GM19395 (cell line): ENCODE measurements at regions not wholly inside any gene's neighbourhood (a gene's known extent, or its start where the extent isn't known, plus 50 kb on each side); places are given as distances from the start of the nearest gene placed in this dataset.

Experiments used
- ATAC-seq: cut with Tn5 transposase; IDR thresholded peaks from one replicate; pipeline ENCODE4 v1.9.1; 2021; ENCODE audit warnings: mild to moderate bottlenecking, moderate library complexity; ENCODE audit not compliant: unreplicated experiment

GRCh38 chr15:46489276-46489675 lies 854.4 kb downstream of the SQOR start:
- ATAC-seq, result no peak

DNA sequence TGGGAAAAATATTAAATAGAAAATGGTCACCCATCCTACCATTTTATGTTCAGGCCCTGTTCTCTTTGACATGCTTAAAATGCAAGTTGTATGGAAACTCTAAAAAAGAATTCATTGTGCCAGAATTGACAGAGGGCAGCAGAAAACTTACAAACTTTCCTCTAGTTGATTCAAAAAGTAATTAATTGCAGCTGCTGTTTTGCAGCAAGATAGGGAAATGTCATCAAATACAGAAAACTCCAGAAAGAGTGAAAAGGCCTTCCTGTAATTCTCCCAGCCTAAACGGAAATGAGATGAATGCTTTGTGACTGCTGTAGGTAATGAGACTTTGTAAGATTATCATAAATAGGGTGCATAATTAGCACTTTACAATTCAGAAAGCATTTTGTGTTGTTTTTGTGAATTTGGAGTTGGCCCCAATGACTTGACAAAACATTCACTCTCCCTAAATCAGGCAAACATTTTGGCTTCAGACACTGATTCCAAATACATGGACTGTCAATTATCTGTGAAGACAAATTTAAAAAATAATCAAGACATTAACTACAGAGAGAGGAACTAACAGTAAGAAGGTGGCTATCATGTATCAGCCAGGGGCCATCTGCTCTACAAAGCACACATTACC lies 861.8 kb downstream of the SQOR start:
- ATAC-seq, result no peak

DNA sequence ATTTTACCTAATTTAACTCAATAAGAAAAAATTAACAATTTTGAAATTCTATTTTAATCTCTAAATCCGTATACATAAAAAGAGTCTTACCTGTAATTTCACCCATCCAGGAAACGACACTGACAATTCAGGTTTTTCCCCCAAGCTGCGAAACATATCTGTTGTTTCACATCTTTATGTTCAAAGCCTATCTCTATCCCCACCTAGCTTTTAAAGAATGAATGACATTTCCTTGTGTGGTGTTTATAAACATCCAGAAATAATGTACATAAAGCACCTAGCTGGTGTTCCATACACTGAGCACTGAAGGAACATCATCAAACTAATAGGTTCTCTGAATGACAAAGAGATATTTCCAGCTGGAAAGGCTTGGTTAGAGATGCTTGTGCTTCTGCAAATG lies 867.8 kb downstream of the SQOR start:
- no peak for ATAC-seq

- no peak for ATAC-seq
Observed at GRCh38 chr15:46518381-46518780, 883.6 kb downstream of the SQOR start.

- ATAC-seq, result no peak
Observed at GRCh38 chr15:46523701-46524100, 888.9 kb downstream of the SQOR start.

DNA sequence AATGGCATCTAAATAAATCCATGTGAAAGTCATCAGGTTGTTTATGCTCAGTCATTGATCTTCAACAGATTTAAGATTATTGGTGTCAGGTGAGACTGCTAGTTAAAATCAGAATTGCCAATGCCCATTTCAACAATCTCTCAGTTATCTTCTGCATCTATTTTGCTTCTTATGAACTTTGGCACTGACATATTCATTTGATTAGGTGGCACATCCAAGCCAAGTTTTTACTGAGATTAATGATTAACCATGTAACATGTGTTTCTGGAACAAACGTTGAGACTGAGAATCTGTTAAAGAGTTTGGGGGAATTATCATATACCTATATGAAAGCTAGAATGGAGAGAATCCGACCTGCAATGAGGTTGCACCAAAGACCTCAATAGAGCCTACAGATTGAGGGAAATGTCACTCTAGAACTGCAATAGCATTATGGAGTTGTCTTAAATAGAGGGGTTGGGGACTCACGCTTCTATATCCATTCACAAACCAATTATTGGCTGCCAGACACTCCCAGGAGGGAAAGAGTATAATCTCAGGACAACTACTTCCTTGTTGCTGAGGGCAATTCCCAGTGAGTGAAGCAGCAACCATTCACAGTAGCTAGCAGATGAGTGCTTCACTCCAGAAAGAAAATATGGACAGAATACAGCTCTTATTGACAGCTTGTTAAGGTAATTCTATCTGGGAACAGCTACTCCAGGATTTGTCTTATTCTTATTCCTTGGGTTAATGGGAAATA lies 891.3 kb downstream of the SQOR start:
- ATAC-seq, result no peak

DNA sequence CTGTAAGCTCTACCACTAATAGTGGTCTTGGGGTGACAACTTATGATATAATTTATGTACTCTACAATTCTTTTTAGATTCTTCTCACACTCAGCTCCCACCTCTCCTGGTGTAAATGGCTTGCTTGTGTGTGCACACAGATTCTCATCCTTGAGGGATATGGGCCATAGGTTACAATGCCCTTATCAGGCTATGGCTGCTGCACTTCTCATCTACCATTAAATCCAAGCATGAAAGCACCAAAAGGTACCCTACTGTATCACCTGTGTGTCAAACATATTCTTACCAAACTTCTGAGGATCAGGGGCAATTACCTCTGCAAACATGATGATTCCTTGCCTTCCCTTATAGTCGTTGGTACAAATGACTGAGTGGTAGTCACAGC lies 891.9 kb downstream of the SQOR start:
- ATAC-seq, result no peak

- ATAC-seq, result no peak
Observed at GRCh38 chr15:46543626-46544025, 908.8 kb downstream of the SQOR start.

GRCh38 chr15:46548989-46549388 lies 914.2 kb downstream of the SQOR start:
- ATAC-seq, result no peak

GRCh38 chr15:46552316-46552715 lies 917.5 kb downstream of the SQOR start:
- ATAC-seq, result no peak

GRCh38 chr15:46555547-46555946 lies 920.7 kb downstream of the SQOR start:
- ATAC-seq, result no peak

DNA sequence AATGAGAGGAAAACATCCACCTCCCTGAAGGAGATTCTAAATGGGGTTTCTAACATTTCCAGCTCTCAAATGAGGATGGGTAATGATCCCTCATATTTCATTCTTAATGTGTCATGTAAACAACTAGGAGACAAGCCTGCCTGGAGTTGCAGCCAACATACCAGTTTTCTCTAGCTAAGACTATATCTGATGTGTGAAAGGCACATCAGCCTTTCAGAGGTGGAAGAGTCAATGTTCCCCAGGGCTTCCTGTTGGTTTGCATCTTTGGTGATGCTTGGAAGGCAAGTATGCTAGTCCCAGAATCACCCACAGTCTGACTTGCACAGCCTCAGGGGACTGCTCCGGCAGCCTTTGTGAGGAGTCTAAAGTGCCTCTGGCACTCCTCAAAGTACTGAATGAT lies 921.2 kb downstream of the SQOR start:
- ATAC-seq, result no peak

DNA sequence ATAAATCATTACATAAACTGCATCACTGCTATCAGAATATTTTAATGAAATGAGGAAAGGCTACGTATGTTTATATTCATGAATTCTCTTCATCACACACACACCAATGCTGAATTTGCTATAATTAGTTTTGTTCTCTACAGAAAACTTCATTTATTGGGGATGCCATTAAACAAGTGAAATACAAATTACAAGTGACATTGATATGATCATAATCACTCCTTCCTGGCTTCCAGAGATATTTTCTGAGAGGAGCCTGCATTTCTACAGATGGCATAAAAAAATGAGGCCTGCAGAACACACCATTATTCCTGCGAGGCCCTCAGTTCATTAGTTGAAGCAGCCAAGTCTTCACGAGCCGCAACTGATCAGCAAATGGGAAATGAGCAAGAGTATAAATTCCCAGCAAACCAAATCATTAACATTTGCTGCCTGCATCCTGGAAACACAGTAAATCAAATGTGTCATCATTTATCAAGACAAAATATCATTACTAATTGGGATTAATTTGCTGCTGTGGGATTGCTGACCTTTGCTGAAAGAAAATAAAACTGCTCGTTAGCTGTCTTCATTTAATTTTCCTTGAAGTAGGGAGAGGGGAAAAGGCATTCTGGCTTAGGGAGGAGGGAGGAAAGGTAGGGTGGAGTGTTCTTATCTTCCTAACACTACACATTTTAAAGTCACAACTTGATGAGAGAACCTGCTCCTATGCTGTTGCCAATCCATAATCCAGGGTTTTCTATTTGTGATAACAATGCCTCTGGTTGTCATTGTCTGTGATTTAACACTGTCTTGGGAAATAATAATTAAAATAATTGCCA lies 921.9 kb downstream of the SQOR start:
- no peak for ATAC-seq

DNA sequence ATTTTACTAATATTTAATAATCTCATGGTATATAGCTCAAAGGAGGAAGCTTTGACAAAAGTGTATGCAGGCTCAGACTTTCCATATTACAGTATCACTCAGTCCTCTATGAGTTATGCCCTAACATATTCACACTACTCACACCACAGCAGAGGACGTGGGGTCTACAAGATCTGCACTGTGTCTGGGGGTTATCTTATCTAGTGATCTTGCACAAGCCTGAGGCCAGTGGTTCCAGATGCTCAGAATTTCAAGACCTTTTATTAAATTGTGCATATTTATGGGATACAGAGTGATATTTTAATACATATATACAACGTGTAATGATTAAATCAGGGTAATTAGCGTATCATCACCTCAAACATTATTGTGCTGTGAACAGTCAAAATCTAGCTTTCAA lies 933.1 kb downstream of the SQOR start:
- no peak for ATAC-seq

DNA sequence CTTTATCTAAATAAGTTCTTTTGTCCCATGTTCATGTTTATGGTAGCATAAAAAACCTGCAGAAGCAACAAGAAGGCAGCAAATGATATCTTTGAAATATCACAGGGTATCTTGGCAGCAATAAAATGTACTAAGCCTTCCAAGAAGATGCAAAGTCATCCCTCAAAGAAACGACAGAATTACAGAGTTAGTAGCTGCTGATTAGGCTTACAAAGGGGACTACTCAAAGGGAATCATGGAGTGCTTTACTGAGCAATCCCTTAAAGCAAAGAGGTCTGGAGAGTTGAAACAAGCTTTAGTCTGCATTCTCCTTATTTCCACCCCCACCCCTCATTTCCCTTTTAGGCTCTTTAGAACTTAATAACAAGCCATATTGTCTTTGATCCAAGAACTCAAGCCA lies 935.0 kb downstream of the SQOR start:
- no peak for ATAC-seq

GRCh38 chr15:46576646-46577395 lies 942.0 kb downstream of the SQOR start:
- no peak for ATAC-seq

DNA sequence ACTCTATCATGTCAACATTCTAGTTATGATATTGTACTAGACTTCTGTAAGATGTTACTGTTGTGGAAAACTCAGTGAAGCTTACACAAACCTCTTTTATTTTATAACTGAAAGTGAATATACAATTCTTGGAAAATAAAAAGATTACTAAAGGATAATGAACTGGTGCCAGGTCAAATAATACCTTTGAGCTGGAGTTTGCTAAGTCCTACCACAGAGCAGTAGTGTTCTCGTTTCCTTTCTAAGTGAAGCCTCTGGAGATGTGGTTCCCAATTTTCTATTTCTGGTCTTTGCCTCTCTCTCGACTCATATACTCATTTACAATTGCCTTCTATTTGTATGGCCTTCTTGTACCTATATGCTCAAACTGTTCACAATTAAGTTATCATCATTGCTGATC lies 942.9 kb downstream of the SQOR start:
- ATAC-seq, result no peak

DNA sequence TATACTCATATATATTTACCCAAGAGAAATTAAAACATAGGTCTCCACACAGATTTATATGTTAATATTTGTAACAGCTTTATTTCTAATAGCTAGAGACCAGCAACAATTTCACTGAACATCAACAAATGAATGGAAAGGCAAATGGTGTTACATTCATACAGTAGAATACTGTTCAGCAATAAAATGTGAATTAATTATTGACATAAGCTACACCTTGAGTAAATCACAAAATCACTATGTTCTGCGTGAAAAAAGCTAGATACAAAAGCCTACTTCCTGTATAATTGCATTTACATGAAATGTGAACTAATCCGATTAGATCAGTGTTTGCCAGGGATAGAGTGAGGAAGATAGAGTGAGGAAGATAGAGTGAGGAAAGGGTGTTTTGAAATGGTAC lies 945.7 kb downstream of the SQOR start:
- ATAC-seq, result no peak

GRCh38 chr15:46580924-46581323 lies 946.1 kb downstream of the SQOR start:
- ATAC-seq, result no peak

DNA sequence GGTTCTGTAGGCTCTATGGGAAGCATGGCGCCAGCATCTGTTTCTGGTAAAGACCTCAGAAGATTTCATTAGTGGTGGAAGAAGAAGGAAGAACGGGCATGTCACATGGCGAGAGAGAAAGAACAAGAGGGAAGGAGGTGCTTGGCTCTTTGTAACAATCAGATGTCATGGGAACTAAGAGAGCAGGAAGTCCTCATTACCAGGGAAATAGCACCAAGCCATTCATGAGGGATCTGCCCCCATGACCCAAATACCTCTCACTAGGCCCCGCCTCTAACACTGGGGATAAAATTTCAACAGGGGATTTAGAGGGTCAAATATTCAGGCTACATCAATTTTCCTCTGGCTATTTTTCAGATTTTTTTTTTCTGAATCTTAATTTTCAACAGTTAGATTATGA lies 954.3 kb downstream of the SQOR start:
- no peak for ATAC-seq

- no peak for ATAC-seq
Observed at GRCh38 chr15:46591462-46591861, 956.6 kb downstream of the SQOR start.
